ENCODE measurements at regions not wholly inside any gene's neighbourhood (a gene's known extent, or its start where the extent isn't known, plus 50 kb on each side); places are given as distances from the start of the nearest gene placed in this dataset.

- no peak overlapping the region for H3K27ac Mint-ChIP-seq (ENCODE audit: unreplicated experiment)
- H3K9me3 Mint-ChIP-seq (ENCODE audit: low read depth): no peaks in the 10 kb centered on the region
- no peak overlapping the region for H3K4me3 Mint-ChIP-seq (ENCODE audit: unreplicated experiment)
Measured at GRCh38 chr3:87901141-87901540, 157.7 kb downstream of the CGGBP1 start.

DNA sequence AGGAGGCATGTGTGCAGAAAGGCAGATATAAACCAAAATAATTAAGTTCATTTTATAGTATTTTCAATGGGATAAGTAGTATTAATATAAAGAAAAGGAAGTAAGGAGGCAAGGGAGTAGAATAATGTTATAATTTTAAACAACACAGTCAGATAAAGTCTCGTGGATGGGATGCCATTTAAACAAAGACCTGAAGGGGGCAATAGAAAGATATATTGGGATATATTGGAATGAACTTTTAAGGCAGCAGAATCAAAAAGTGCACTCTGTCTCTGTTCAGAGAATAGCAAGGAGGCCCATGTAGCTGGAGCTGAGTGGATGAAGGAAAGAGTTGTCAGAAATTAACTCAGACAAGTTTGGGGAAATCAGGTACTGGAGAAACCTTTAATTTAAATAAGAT, 158.7 kb downstream of the CGGBP1 start:
- Mint-ChIP-seq H3K27me3 (ENCODE audit: low read depth) (peaks cover 8% of the 10 kb centered on the region), H3K4me3 (ENCODE audit: unreplicated experiment) (no peak overlapping the region)

More at GRCh38 chr3:87901141-87901540, 157.7 kb downstream of the CGGBP1 start:
- TF ChIP-seq, protein P1, sequence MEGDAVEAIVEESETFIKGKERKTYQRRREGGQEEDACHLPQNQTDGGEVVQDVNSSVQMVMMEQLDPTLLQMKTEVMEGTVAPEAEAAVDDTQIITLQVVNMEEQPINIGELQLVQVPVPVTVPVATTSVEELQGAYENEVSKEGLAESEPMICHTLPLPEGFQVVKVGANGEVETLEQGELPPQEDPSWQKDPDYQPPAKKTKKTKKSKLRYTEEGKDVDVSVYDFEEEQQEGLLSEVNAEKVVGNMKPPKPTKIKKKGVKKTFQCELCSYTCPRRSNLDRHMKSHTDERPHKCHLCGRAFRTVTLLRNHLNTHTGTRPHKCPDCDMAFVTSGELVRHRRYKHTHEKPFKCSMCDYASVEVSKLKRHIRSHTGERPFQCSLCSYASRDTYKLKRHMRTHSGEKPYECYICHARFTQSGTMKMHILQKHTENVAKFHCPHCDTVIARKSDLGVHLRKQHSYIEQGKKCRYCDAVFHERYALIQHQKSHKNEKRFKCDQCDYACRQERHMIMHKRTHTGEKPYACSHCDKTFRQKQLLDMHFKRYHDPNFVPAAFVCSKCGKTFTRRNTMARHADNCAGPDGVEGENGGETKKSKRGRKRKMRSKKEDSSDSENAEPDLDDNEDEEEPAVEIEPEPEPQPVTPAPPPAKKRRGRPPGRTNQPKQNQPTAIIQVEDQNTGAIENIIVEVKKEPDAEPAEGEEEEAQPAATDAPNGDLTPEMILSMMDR (IDR thresholded peaks at IDR 0.05): no peak
- Mint-ChIP-seq H3K4me1 (ENCODE audit: low read depth) (no peaks in the 10 kb centered on the region), H3K36me3 (ENCODE audit: low read depth) (no peaks in the 10 kb centered on the region), H3K27me3 (ENCODE audit: low read depth) (peaks cover 6% of the 10 kb centered on the region)
- no peak for DNase-seq (ENCODE audit: low spot score)

DNA sequence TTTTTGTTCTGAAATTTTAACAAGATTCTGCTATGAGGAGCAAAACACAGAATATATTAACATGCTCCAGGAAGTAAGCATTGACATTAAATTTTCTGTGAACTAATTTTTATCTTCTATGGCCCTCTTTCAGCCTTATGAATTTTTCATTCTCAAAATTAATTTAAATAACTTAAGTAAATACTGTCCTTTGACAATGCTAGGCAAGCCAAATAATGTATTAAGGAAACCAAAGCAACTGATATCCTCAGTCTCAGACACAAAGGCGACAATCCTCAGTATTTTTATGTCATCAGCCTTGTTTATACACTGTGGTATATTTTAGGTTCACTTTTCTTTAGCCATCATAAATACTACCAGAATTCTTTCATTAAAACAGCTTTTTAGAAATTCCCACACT, 159.8 kb downstream of the CGGBP1 start:
- DNase-seq (ENCODE audit: low spot score): no peak
- no peaks in the 10 kb centered on the region for H3K9me3 Mint-ChIP-seq (ENCODE audit: low read depth)
- no peaks in the 10 kb centered on the region for H3K4me1 Mint-ChIP-seq (ENCODE audit: low read depth)
- H3K27ac Mint-ChIP-seq (ENCODE audit: unreplicated experiment): no peak overlapping the region
- TF ChIP-seq, protein P1 (IDR thresholded peaks at IDR 0.05): no peak
- no peak overlapping the region for H3K4me3 Mint-ChIP-seq (ENCODE audit: unreplicated experiment)
- H3K36me3 Mint-ChIP-seq (ENCODE audit: low read depth): no peaks in the 10 kb centered on the region
- H3K27me3 Mint-ChIP-seq (ENCODE audit: low read depth): peaks cover 8% of the 10 kb centered on the region

More for the DNA sequence above, 158.7 kb downstream of the CGGBP1 start:
- DNase-seq (ENCODE audit: low spot score): no peak
- Mint-ChIP-seq H3K9me3 (ENCODE audit: low read depth) (no peaks in the 10 kb centered on the region), H3K27ac (ENCODE audit: unreplicated experiment) (no peak overlapping the region), H3K4me1 (ENCODE audit: low read depth) (no peaks in the 10 kb centered on the region), H3K36me3 (ENCODE audit: low read depth) (no peaks in the 10 kb centered on the region)
- TF ChIP-seq, protein P1 (IDR thresholded peaks at IDR 0.05): peak; percentile 65

GRCh38 chr3:87895983-87896382, 162.8 kb downstream of the CGGBP1 start:
- Mint-ChIP-seq H3K36me3 (ENCODE audit: low read depth) (no peaks in the 10 kb centered on the region), H3K4me3 (ENCODE audit: unreplicated experiment) (no peak overlapping the region), H3K27me3 (ENCODE audit: low read depth) (peaks cover 8% of the 10 kb centered on the region), H3K9me3 (ENCODE audit: low read depth) (no peaks in the 10 kb centered on the region), H3K27ac (ENCODE audit: unreplicated experiment) (no peak overlapping the region), H3K4me1 (ENCODE audit: low read depth) (no peaks in the 10 kb centered on the region)
- DNase-seq (ENCODE audit: low spot score): no peak
- TF ChIP-seq, protein P1 (IDR thresholded peaks at IDR 0.05): no peak

GRCh38 chr3:87873136-87873535, 185.7 kb downstream of the CGGBP1 start:
- H3K4me1 Mint-ChIP-seq (ENCODE audit: low read depth): no peaks in the 10 kb centered on the region
- peaks cover 2% of the 10 kb centered on the region for H3K36me3 Mint-ChIP-seq (ENCODE audit: low read depth)
- TF ChIP-seq, protein P1 (IDR thresholded peaks at IDR 0.05): no peak
- H3K27me3 Mint-ChIP-seq (ENCODE audit: low read depth): no peaks in the 10 kb centered on the region
- H3K4me3 Mint-ChIP-seq (ENCODE audit: unreplicated experiment): no peak overlapping the region
- H3K9me3 Mint-ChIP-seq (ENCODE audit: low read depth): peaks cover 28% of the 10 kb centered on the region
- no peak overlapping the region for H3K27ac Mint-ChIP-seq (ENCODE audit: unreplicated experiment)
- DNase-seq (ENCODE audit: low spot score): no peak

All from chondrocyte (in vitro differentiated cells).